ENCODE measurements at regions not wholly inside any gene's neighbourhood (a gene's known extent, or its start where the extent isn't known, plus 50 kb on each side); places are given as distances from the start of the nearest gene placed in this dataset.

- TF ChIP-seq CTCF (IDR thresholded peaks at IDR 0.05; ENCODE audit: insufficient read depth, low read depth, low read length) (no peak), EZH2 (IDR thresholded peaks at IDR 0.05; ENCODE audit: insufficient read depth, low read length) (no peak)
Measured at GRCh38 chr12:90181216-90181615, 472.6 kb upstream of the ATP2B1 start.
